KMS-11 (cell line): ENCODE measurements at regions not wholly inside any gene's neighbourhood (a gene's known extent, or its start where the extent isn't known, plus 50 kb on each side); places are given as distances from the start of the nearest gene placed in this dataset.

ENCODE experiments used
- H2AFZ ChIP-seq: fragments of 200-600 bp; sonication (generic); 2 replicates; pipeline ENCODE4 v1.6.1; 2016; ENCODE audit warnings: antibody characterized with exemption, mixed run types, low read depth
- H3K27ac ChIP-seq: fragments of 200-600 bp; sonication (generic); 2 replicates; pipeline ENCODE4 v1.6.1; 2016; ENCODE audit warnings: mild to moderate bottlenecking, mixed run types
- H3K27me3 ChIP-seq: fragments of 200-600 bp; sonication (generic); 2 replicates; pipeline ENCODE4 v1.6.1; 2017; ENCODE audit warnings: mild to moderate bottlenecking, low read depth, mixed run types, moderate library complexity; ENCODE audit not compliant: insufficient read depth
- H3K36me3 ChIP-seq: fragments of 200-600 bp; sonication (generic); 2 replicates; pipeline ENCODE4 v1.6.1; 2017; ENCODE audit warnings: mild to moderate bottlenecking, mixed run types; ENCODE audit not compliant: insufficient read depth
- H3K4me1 ChIP-seq: fragments of 200-600 bp; sonication (generic); 2 replicates; pipeline ENCODE4 v1.6.1; 2016; ENCODE audit warnings: mild to moderate bottlenecking, low read depth, mixed run types; ENCODE audit not compliant: poor library complexity, severe bottlenecking
- H3K4me2 ChIP-seq: fragments of 200-600 bp; sonication (generic); 2 replicates; pipeline ENCODE4 v1.7.0; 2016; ENCODE audit warnings: mild to moderate bottlenecking, mixed run types
- H3K4me3 ChIP-seq: fragments of 200-600 bp; sonication (generic); IDR thresholded peaks from 2 replicates; pipeline ENCODE4 v1.6.1; 2017; ENCODE audit warnings: low read depth, low read length, mixed read lengths; ENCODE audit not compliant: insufficient read depth
- H3K79me2 ChIP-seq: fragments of 200-600 bp; sonication (generic); 2 replicates; pipeline ENCODE4 v1.6.1; 2016; ENCODE audit warnings: low read depth, mixed run types; ENCODE audit not compliant: insufficient read depth
- H3K9ac ChIP-seq: fragments of 200-600 bp; sonication (generic); 2 replicates; pipeline ENCODE4 v1.6.1; 2016; ENCODE audit warnings: mild to moderate bottlenecking, mixed run types
- H4K20me1 ChIP-seq: fragments of 200-600 bp; sonication (generic); 2 replicates; pipeline ENCODE4 v1.6.1; 2016; ENCODE audit warnings: mild to moderate bottlenecking, mixed run types; ENCODE audit not compliant: insufficient read depth
- TF ChIP-seq, protein P1 (sequence below): fragments of 200-600 bp; sonication (generic); conservative IDR thresholded peaks from 2 replicates; pipeline ENCODE4 v1.6.1; 2017; ENCODE audit warnings: low read depth, mild to moderate bottlenecking, antibody characterized with exemption, low read length, moderate library complexity, mixed read lengths

- H3K4me2 ChIP-seq = no peak overlapping the region
- H4K20me1 ChIP-seq = no peaks in the 10 kb centered on the region
- no peak overlapping the region for H3K27ac ChIP-seq
- H3K9ac ChIP-seq = no peak overlapping the region
- no peaks in the 10 kb centered on the region for H3K4me1 ChIP-seq
- H3K36me3 ChIP-seq = no peaks in the 10 kb centered on the region
- H3K4me3 ChIP-seq = no peak overlapping the region
- no peak overlapping the region for H2AFZ ChIP-seq
- H3K79me2 ChIP-seq = no peaks in the 10 kb centered on the region
- H3K27me3 ChIP-seq = no peaks in the 10 kb centered on the region
- TF ChIP-seq, protein P1, sequence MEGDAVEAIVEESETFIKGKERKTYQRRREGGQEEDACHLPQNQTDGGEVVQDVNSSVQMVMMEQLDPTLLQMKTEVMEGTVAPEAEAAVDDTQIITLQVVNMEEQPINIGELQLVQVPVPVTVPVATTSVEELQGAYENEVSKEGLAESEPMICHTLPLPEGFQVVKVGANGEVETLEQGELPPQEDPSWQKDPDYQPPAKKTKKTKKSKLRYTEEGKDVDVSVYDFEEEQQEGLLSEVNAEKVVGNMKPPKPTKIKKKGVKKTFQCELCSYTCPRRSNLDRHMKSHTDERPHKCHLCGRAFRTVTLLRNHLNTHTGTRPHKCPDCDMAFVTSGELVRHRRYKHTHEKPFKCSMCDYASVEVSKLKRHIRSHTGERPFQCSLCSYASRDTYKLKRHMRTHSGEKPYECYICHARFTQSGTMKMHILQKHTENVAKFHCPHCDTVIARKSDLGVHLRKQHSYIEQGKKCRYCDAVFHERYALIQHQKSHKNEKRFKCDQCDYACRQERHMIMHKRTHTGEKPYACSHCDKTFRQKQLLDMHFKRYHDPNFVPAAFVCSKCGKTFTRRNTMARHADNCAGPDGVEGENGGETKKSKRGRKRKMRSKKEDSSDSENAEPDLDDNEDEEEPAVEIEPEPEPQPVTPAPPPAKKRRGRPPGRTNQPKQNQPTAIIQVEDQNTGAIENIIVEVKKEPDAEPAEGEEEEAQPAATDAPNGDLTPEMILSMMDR = no peak
These were observed 240.1 kb upstream of the PITRM1 start for GRCh38 chr10:3412646-3413045.

DNA sequence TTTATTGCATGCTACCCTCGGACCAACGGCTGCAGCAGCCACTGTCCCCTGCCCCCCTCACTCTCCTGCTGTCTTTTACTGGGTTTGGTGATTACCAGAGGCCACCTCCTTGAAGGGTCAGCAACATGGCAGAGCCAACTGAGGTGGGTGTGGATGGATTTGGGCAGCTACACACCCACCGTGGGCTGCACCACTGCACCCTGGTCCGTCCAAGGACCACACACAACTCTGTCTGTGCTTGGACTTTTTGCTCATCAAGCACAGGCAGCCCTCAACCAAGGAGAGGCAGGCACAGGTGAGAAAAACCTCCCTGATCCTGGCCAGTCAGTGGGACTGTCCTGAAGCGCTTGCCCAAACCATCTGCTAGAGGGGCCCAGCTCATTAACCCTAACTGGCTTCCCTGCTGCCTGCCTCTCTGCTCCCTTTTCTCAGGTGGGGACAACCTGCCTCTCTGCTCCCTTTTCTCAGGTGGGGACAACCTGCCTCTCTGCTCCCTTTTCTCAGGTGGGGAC, 239.5 kb upstream of the PITRM1 start:
- H4K20me1 ChIP-seq = no peaks in the 10 kb centered on the region
- no peak overlapping the region for H3K4me3 ChIP-seq
- TF ChIP-seq, protein P1 = no peak
- no peak overlapping the region for H2AFZ ChIP-seq
- H3K79me2 ChIP-seq = no peaks in the 10 kb centered on the region
- H3K36me3 ChIP-seq = no peaks in the 10 kb centered on the region
- H3K27me3 ChIP-seq = no peaks in the 10 kb centered on the region
- no peak overlapping the region for H3K9ac ChIP-seq
- H3K4me2 ChIP-seq = no peak overlapping the region
- H3K4me1 ChIP-seq = no peaks in the 10 kb centered on the region
- no peak overlapping the region for H3K27ac ChIP-seq

- H2AFZ ChIP-seq = no peak overlapping the region
- no peaks in the 10 kb centered on the region for H4K20me1 ChIP-seq
- no peaks in the 10 kb centered on the region for H3K4me1 ChIP-seq
- H3K27ac ChIP-seq = no peak overlapping the region
- TF ChIP-seq, protein P1 = no peak
- no peak overlapping the region for H3K4me2 ChIP-seq
- no peak overlapping the region for H3K9ac ChIP-seq
- no peaks in the 10 kb centered on the region for H3K36me3 ChIP-seq
- no peak overlapping the region for H3K4me3 ChIP-seq
- no peaks in the 10 kb centered on the region for H3K79me2 ChIP-seq
- H3K27me3 ChIP-seq = no peaks in the 10 kb centered on the region
These were observed 238.5 kb upstream of the PITRM1 start for GRCh38 chr10:3411044-3411443.

DNA sequence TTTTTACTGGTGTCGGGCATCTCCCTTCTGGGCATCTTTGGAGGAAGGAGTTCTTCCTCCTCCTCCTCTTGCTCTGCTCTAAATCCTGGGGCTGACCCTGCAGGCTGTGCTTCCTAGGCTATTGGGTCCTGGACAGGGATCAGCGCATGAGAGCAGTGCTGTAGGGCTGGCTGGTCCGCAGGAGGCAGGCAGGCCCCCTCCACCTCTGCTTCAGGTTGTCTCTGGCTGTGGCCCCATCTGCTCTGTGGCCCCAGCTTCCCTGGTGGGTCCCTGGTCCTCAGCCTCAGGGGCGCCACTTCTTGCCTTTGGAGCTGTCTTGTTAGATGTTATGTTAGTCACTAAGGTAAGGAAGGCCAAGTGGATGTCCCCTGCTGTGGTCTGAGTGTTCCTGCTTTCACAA, 237.3 kb upstream of the PITRM1 start:
- TF ChIP-seq, protein P1 = no peak
- no peaks in the 10 kb centered on the region for H4K20me1 ChIP-seq

More for the DNA sequence above, 237.3 kb upstream of the PITRM1 start:
- H3K27ac ChIP-seq = no peak overlapping the region
- no peaks in the 10 kb centered on the region for H3K4me1 ChIP-seq
- no peak overlapping the region for H3K9ac ChIP-seq
- H3K36me3 ChIP-seq = no peaks in the 10 kb centered on the region
- no peak overlapping the region for H2AFZ ChIP-seq
- no peaks in the 10 kb centered on the region for H3K27me3 ChIP-seq
- H3K4me3 ChIP-seq = no peak overlapping the region
- H3K4me2 ChIP-seq = no peak overlapping the region
- H3K79me2 ChIP-seq = no peaks in the 10 kb centered on the region
